NCI-H2227 treated with DMSO at 0.1 percent for 48 hours (cell line): ENCODE measurements at regions not wholly inside any gene's neighbourhood (a gene's known extent, or its start where the extent isn't known, plus 50 kb on each side); places are given as distances from the start of the nearest gene placed in this dataset.
"Not testable (repeated sequence)": the region's sequence is repeated elsewhere in the genome, so short reads cannot be mapped to it uniquely, and the experiment has no call there.

Experiments
- DNase-seq: peaks from one replicate; lab custom pipeline; 2025; lab: John Stamatoyannopoulos, UW

DNA sequence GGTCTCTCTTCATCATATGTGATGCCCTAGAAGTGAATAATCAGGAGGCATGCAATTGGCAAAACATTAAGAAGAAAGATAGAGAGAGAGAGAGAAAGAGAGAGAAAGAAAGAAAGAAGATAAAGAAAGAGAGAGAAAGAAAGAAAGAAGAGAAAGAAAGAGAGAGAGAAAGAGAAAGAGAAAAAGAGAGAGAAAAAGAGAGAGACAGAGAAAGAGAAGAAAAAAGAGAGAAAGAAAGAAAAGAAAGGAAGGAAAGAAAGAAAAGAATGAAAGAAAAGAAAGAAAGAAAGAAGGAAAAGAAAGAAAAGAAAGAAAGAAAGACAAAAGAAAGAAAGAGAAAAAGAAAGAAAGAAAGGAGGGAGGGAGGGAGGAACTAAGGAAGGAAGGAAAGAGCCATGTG is 318.9 kb downstream of the ICE1 start:
- DNase-seq: no peak

DNA sequence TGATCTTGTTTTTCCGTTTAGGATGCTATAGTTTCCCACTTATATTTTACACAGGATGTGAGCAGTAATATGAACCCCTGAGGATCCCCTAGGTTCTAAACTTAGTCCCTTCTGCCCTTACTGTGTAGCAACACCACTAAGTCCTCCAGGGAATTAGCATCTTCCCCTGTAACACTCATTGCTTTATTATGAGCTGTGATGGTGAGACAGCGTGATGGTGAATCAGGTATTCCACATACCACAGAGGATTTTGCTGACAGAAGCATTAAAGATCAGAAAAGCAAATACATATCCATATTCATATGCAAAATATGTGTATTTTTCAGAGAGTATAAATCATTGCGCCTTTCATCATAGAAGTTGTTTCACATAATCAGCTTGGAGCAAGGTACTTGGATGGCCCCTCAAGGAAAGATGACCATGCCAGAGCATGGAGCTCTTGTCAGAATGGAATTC is 317.0 kb downstream of the ICE1 start:
- no peak for DNase-seq

DNA sequence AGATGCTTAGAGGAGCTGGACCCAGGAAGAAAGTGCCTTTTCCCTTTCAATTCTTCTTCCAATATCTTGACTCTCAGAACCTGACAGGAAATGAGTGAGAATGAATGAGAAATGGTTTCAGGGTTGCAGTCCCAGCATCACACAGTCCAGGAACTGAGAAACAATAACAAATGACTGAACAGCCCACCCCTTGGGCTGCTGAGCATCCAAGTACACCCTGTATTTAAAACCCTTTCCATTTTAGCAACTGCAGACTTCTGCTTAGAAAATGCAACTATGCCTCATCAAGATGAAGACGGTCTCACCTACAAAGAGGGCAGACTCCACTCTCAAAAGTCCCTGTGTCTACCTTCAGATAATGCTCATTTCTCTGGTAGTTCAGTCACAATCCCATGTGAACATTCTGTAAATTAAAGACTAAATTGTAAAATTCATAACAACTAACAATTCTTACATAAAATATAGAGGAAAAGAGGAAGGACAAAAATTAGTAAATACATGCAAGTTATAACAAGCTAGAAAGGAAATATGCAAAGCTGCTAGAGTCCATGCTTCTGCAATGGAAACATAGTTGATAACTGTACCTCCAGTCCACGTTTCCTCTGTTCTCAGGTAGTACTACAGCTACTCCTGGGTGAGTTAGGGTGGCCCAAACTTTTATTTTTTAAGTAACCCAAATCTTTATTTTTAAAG is 316.5 kb downstream of the ICE1 start:
- no peak for DNase-seq

DNA sequence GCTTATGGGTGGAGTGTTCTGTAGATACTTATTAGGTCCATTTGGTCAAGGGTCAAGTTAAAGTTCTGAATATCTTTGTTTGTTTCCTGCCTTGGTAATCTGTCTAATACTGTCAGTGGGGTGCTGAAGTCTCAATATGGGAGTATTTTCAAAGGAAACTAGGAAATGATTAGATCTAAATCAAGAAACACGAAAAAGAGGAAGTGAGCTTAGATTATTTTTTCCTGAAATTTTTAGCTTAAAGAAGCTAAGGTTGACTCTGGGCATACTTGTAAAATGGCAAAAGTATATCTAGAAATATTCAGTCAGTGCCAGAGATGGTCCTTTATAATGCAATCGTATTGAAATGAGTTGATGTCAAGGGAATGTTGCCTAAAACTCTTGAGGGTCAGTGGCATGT is 313.5 kb downstream of the ICE1 start:
- DNase-seq: no peak

DNA sequence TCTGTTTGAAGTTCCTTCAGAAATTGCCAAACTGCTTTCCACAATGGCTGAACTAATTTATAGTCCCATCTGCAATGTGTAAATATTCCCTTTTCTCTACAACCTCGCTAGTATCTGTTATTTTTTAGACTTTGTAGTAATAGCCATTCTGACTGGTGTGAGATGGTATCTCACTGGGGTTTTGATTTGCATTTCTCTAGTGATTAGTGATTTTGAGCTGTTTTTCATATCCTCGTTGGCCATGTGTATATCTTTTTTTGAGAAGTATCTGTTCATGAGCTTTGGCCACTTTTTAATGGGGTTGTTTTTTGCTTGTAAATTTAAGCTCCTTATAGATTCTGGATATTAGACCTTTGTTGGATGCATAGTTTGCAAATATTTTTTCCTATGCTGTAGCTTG is 310.6 kb downstream of the ICE1 start:
- not testable (repeated sequence) for DNase-seq

DNA sequence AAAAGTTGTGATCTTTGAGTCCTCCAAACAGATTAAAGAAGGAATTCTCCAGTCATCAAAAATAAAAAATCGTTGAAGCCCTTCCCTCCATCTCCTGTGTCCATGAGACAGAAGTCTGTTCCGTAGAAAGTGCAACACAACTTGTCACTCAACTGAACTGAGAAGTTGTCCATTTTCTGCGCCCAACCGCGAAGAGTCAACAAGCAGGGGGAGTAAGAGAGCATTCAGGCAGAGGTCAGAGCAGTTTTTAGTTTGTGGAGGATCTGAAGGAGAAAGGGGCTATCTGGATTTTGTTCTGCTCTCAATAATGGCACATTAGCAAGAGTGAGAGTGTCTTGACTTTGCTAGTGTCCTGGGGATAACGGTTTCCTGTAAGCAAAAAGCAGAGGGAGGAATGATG is 303.9 kb downstream of the ICE1 start:
- DNase-seq: no peak

DNA sequence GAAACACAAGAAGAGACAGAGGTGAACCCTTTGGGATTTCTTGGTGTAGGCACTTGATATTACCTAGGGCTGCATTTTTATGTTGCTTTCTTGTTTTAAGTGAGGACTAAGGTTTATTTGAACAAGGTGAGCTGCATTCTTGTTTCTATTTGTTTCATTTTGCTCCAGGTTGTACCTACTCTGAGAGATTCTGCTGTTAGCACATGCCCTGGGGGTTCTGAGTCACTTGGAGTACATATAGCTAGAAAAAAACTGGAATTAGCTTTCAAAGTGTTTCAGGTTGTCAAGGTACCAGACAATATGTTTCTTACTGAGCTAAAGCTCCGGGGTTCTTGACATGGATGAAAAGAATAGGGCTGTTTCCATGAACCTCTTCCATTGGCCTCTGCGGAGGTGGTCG is 299.4 kb downstream of the ICE1 start:
- no peak for DNase-seq

DNA sequence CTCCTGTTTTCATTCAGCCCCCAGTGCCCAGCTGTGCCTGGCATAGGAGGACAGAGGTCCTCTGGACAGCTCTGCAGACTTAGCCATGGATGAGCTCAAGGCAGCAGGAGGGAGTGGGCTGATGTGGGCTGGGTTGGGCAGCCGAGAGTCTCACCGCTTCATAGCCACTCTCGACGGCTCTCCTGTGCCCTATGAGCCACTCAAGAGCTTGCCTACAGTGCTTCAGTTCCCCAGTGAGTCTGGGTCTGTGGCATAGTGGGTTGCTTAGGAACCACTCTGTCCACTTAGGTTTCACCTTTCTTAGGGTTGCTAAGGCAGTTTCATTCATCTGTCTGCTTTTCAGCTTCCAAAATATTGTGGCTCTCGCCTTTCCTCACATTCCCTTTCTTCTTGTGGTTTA is 296.8 kb downstream of the ICE1 start:
- no peak for DNase-seq

DNA sequence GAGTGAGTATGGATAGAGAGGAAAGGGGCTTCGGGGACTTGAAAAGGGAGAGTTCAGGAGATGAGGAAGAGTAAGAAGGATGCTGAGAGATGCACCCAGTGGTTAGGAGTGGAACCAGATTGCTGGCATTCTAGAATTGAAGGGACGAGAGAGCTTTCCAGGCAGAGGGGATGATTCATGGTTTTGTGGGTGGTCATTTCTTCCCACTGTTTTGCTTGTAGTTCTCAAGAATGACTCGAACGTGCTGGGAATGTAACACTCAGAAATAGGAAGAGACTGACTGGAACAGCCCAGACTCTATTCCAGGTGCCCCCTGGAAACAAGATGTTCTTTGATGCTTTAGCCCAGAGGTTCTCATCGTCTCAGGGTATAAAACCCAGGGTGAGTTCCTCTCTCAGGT is 294.2 kb downstream of the ICE1 start:
- DNase-seq: no peak

DNA sequence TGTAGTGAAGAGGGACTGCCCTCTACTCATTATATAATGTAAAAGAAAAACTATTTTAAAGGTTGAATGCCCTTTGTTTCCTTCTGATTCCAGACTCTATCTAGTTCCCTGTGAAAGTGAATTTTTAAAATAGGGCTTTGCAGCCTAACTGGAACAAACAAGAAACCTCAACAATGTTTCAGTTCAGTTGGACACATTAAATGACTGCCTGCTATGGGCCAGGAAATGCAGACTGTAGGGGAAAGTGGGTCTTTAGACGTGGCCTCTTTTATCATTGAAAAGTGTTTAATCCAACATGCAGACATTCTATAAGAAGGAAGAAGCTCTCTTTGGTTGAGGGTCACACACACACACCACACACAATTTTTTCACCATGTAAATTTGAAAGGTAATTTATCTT is 289.1 kb downstream of the ICE1 start:
- DNase-seq: no peak

DNA sequence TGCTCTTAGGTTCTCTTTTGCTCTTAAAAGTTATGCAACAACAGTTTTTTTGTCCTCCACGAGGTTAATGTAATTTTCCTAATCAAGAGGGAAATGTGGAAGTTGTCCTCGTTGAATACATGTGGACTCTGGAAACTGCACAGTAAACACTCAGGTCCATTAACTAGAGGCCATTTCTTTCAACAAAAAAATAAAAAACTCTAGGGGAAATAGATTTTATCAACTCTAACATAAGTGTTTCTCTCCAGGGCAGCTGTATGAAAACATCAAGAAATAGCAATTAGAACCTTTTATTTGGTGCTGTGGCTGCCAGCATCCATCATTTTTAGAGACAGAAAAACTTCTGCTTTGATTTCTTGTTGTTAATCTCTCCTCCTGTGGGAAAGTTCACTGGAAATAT is 288.6 kb downstream of the ICE1 start:
- DNase-seq: no peak

DNA sequence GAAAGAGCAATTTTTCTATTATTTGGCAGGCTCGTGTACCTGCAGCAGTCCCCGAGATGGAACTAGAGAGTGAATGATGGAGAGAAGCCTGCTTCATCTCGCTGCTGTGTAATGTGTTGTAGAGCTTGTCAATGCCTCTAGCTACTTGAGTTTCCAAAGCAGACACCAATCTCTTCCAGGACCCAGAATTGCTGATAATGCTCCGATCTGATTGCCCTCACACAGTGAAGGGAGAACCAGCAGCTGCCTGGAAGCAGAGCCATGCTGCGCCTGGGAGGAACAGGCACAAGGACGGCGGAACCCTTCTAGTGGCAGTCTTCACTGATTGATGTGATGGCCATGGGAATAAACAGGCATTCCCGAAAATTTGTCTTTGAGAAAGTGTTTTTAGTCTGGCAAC is 288.0 kb downstream of the ICE1 start:
- no peak for DNase-seq

DNA sequence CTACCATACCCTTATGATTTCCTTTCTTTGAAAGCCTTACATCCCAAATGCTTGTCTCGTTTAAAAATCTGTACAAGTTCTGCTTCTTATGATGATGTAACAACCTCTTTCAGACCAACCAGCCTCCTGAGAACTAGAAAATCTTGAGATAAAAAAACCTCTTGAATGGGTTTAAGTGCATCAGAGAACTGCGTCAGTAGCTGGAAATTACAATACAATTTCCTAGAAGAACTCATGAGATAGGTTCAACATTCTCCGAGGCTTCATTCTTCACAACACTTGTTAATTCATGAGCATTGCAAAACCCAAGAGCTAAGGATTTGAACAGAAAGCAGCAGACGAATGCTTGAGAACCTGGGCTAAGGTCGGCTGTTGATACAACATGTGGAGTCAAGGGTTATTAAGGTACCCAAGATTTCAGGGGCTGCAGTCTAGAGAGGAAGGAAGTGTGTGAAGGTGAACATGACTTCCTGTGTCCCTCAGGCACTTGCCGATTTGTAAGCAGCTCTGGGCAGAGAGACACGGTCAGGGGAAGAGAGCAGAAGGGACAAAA is 286.0 kb downstream of the ICE1 start:
- no peak for DNase-seq

DNA sequence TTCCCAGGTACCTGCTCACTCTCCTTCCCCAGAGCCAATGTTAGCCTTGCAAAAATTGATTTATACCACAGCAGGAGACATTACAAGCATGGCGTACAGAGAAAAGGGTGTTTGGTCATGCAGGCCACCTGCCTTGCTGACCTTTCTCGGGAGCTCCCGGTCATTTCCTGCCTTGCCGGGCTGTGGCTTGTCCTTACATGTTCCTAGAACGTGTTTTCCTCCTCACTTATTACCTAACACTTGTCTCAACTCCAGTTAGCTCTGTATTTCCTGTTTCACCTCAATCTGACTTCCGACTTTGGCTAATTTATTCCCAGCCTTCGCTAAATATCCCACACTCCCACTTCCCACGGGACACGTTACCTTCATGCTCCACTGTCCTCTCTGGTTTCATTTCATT is 282.5 kb downstream of the ICE1 start:
- DNase-seq: no peak

DNA sequence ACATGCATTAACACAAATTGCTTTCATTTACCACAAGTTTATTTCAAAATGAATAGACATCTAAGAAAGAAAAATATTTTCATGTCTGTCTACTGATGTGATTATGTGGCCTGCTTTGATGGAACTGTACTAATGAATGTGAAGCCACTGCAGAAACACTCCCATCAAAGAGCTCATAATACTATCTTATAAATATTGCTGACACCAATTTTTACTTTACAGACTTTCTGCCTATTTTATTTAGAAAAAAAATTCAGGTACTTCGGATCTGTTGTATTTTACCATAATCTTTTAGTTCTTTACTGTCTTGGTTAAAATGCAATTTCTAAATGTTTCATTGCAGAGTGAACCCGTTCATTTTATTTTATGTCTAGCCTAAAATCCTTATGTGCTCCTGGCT is 281.9 kb downstream of the ICE1 start:
- no peak for DNase-seq

DNA sequence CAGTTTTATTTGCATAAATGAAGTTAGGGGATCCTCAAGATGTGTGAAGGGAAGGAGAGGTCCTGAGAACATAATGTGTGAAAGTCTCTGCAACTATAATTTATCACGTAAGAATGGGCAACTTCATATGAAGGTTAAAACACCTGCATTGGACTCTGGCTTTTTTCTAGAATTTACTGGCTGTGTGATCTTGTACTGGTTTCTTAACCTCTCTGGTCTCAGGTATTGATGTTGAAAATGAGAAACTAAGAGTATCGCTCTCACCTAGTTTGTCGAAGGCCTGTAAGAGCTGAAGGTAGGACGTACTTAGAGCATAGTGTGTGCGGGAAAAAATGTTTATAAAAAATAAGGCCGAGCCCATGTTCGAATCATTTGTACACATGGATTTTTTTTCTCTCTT is 280.5 kb downstream of the ICE1 start:
- DNase-seq: no peak

DNA sequence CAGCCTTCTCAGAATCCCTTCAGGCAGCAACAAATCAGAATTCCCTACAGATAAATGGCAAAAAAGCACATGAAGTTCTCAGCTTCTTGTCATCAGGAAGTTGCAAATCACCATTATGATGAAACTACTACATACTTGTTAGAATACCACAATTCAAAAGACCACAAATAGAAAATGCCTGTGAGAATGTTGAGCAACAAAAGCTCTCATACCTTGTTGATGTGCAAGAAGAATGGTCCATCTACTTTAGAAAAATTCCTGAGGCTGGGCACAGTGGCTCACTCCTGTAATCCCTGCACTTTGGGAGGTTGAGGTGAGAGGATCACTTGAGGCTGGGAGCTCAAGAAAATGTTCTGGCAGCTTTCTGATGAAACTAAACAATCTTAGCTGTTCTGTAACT is 278.1 kb downstream of the ICE1 start:
- no peak for DNase-seq

DNA sequence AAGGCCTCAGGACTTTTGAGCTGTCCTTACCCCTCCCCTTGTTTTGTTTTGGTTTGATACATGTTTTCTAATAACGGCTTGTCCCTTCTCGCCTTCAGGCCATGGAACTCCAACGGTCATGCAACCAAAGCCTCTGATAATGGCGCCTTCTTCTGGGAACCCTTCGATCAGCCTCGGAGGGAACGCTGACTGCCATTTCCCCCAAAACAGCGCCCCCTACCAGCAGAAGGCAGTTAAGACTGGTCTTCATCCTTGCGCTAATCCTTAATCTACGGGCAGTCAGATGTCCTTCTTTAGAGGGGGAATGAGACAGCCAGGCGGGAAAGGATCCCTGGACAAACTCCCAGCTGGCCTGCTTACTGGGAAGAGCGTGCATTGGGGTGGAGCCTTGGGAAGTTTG is 276.6 kb downstream of the ICE1 start:
- DNase-seq: no peak

DNA sequence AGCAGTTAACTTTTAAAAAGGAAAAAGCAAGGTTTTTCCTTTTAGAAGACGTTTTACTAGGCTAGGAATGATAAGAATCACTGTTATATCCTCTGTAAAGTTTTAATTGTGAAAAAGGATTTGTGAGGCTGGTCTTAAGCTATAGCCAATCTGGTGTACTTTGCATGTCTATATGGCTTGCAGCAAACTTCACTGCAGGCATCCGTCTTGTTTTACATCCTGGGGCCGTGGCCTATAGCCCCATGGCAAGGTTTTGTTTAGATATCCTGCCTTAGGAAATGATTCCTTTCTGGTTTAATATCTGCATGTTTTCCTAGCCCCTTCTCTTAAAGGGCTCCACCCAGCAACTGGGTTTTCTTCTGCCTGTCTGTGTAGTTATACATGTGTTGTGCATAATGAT is 272.8 kb downstream of the ICE1 start:
- no peak for DNase-seq

DNA sequence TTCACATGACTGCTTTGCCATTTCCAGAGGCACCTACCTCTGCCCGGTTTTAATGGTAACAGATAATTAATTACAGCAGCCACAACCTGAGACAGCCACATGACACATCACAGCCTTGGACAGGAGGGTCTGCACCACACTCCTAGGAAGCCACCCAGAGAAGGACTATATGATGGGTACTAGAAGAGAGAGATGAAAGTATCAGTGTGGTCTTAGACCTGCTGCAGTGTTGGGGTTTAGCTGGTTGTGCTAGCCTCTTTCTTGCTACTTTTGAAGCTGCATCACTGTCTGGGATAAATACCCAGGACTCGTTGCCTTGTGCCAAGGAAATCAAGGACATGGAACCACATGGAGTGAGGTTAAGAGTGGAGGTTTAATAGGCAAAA is 266.4 kb downstream of the ICE1 start:
- DNase-seq: no peak

DNA sequence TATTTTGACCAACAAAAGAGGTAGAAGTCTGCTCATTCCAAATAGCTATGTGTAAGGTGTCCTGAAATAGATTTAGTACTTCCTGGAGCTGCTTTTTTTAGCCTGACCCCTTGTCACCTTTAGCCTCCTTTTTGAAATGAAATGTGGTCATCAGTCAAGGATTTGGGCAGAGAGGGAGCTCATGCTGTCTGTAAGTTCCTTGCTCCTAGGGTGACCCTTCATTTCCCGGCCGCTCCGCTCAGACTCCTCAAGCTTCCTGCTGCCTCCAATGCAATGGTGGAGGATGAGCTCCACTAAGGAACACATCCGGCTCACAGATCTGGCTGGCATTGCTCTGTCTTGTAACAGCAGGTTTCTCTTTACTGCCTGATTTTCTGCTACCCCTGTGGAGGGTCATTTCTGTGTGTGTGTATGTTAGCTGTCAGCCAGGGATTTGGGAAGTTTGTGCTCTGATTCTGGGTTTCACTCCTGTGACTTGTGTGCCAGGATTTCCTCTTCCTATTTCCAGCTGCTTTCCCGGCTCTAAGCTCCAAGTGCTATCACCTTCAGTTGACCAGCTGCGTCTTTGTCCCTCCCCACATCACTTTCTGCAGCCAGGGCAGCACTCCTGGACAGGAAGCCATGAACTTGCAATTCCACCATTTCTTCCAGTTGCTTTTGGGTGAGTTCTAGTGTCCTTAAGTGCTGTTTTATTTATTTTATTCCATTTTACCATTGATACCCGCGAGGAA is 265.9 kb downstream of the ICE1 start:
- no peak for DNase-seq

DNA sequence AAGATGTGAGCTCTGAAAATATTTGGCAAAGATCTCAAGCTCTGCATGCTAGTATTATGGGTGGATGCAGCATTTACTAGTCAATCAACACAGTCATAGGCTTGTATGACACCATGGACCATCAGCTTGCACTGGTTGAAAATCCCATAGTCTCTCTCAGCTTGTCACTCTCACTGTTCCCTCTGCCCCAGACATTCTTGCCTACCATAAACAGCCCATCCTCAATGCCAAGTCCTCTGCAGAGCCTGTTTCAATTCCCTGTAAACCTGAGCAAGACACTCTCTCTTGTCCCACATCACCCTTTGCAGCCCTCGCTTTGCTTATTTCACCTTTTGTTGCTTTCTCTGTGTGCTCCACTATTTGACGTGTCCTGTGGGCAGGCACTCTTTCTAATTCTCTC is 264.6 kb downstream of the ICE1 start:
- DNase-seq: no peak

DNA sequence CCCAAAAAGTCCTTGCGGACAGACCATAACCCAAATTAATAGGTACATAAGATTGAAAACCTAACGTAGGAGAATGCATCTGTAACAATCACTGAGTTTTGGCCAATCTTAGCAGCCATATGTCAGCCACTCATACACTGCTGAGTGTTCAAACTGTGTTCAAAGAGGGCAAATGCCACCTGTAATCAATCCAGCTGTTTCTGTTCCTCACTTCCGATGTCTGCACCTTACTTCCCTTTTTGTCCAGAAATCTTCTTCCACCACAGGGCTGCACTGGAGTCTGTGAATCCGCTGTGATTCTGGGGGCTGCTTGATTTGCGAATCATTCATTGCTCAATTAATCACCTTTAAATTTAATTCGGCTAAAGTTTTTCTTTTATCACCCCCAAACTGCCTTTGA is 263.9 kb downstream of the ICE1 start:
- DNase-seq: no peak

DNA sequence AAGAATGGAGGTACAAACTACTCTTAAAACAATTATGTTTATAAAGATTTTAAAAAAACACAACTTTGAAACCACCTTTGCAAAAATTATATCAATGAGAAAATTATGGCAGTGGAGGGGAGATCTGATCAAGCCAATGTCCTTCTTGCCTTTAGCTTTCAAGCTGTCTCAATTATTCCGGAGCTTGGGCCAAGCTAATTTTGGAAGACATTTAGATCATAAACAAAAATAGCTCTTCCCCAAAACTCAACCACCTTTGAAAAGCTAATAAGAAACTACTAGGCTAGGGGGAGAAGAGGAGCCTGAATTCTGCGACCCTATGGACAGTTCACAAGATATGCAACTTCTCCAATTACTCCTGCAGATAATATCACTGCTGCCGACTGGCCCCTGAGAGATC is 263.3 kb downstream of the ICE1 start:
- DNase-seq: no peak
